ACC112 (cell line): ENCODE measurements at regions not wholly inside any gene's neighbourhood (a gene's known extent, or its start where the extent isn't known, plus 50 kb on each side); places are given as distances from the start of the nearest gene placed in this dataset.
"Not testable (repeated sequence)": the region's sequence is repeated elsewhere in the genome, so short reads cannot be mapped to it uniquely, and the experiment has no call there.

ENCODE experiments used
- H2AFZ ChIP-seq: fragments of 200-600 bp; sonication (generic); one replicate; pipeline ENCODE4 v1.6.0; 2017; ENCODE audit warnings: antibody characterized with exemption, low read length; ENCODE audit not compliant: unreplicated experiment
- H3K27ac ChIP-seq: fragments of 200-600 bp; sonication (generic); 2 replicates; pipeline ENCODE4 v1.5.1; 2014; ENCODE audit warnings: low read depth, mild to moderate bottlenecking, antibody characterized with exemption, low read length, moderate library complexity
- H3K27me3 ChIP-seq: fragments of 200-600 bp; sonication (generic); 2 replicates; pipeline ENCODE4 v1.6.1; 2014; ENCODE audit warnings: mild to moderate bottlenecking, antibody characterized with exemption, low read length, moderate library complexity, mixed read lengths; ENCODE audit not compliant: insufficient read depth
- H3K36me3 ChIP-seq: fragments of 200-600 bp; sonication (generic); 2 replicates; pipeline ENCODE4 v1.6.1; 2016; ENCODE audit warnings: mild to moderate bottlenecking, antibody characterized with exemption, low read length, moderate library complexity, mixed read lengths; ENCODE audit not compliant: insufficient read depth
- H3K4me1 ChIP-seq: fragments of 200-600 bp; sonication (generic); one replicate; pipeline ENCODE4 v1.6.1; 2016; ENCODE audit warnings: low read length, mixed read lengths; ENCODE audit not compliant: insufficient read depth, unreplicated experiment, control insufficient read depth
- H3K4me3 ChIP-seq: fragments of 200-600 bp; sonication (generic); 2 replicates; pipeline ENCODE4 v1.5.1; 2014; ENCODE audit warnings: mild to moderate bottlenecking, low read depth, low read length
- H3K79me2 ChIP-seq: fragments of 200-600 bp; sonication (generic); one replicate; pipeline ENCODE4 v1.6.0; 2016; ENCODE audit warnings: low read length; ENCODE audit not compliant: control insufficient read depth, unreplicated experiment, insufficient read depth

GRCh38 chr18:40168026-40168425 is 1787.0 kb upstream of the PIK3C3 start:
- Histone ChIP-seq H3K36me3 (no peaks in the 10 kb centered on the region), H3K27ac (no peak overlapping the region)

GRCh38 chr18:40163254-40163653 is 1791.8 kb upstream of the PIK3C3 start:
- Histone ChIP-seq H3K4me3 (no peak overlapping the region), H3K36me3 (no peaks in the 10 kb centered on the region), H3K27ac (no peak overlapping the region), H2AFZ (no peak overlapping the region), H3K27me3 (peaks cover 3% of the 10 kb centered on the region; the same call in 1 of the 2 replicates), H3K79me2 (no peaks in the 10 kb centered on the region), H3K4me1 (no peaks in the 10 kb centered on the region)

More at GRCh38 chr18:40168026-40168425, 1787.0 kb upstream of the PIK3C3 start:
- H3K27me3 ChIP-seq, result no peaks in the 10 kb centered on the region
- H3K4me1 ChIP-seq, result no peaks in the 10 kb centered on the region
- no peaks in the 10 kb centered on the region for H3K79me2 ChIP-seq
- H3K4me3 ChIP-seq, result no peak overlapping the region
- no peak overlapping the region for H2AFZ ChIP-seq

- Histone ChIP-seq H3K79me2 (no peaks in the 10 kb centered on the region), H3K4me1 (no peaks in the 10 kb centered on the region), H2AFZ (no peak overlapping the region), H3K27me3 (peaks cover 3% of the 10 kb centered on the region; the same call in 1 of the 2 replicates), H3K27ac (no peak overlapping the region), H3K4me3 (no peak overlapping the region), H3K36me3 (no peaks in the 10 kb centered on the region)
Measured at GRCh38 chr18:40160361-40160760, 1794.7 kb upstream of the PIK3C3 start.

GRCh38 chr18:40159141-40160017 is 1795.7 kb upstream of the PIK3C3 start:
- H3K27me3 ChIP-seq, result peaks cover 3% of the 10 kb centered on the region; the same call in 1 of the 2 replicates
- H3K4me1 ChIP-seq, result no peaks in the 10 kb centered on the region
- H3K79me2 ChIP-seq, result no peaks in the 10 kb centered on the region
- no peak overlapping the region for H3K27ac ChIP-seq
- no peak overlapping the region for H3K4me3 ChIP-seq
- H2AFZ ChIP-seq, result no peak overlapping the region
- H3K36me3 ChIP-seq, result no peaks in the 10 kb centered on the region

- Histone ChIP-seq H3K79me2 (no peaks in the 10 kb centered on the region), H3K4me1 (no peaks in the 10 kb centered on the region), H3K36me3 (no peaks in the 10 kb centered on the region), H3K27me3 (peaks cover 3% of the 10 kb centered on the region; the same call in 1 of the 2 replicates), H3K27ac (no peak overlapping the region), H3K4me3 (no peak overlapping the region), H2AFZ (no peak overlapping the region)
Measured at GRCh38 chr18:40157120-40157519, 1797.9 kb upstream of the PIK3C3 start.

GRCh38 chr18:40152859-40153258 is 1802.2 kb upstream of the PIK3C3 start:
- no peaks in the 10 kb centered on the region for H3K27me3 ChIP-seq
- H3K36me3 ChIP-seq, result no peaks in the 10 kb centered on the region
- no peaks in the 10 kb centered on the region for H3K4me1 ChIP-seq
- H3K79me2 ChIP-seq, result no peaks in the 10 kb centered on the region
- H2AFZ ChIP-seq, result no peak overlapping the region
- no peak overlapping the region for H3K4me3 ChIP-seq
- H3K27ac ChIP-seq, result no peak overlapping the region

GRCh38 chr18:40148960-40149359 is 1806.1 kb upstream of the PIK3C3 start:
- Histone ChIP-seq H3K4me1 (no peaks in the 10 kb centered on the region), H2AFZ (no peak overlapping the region), H3K36me3 (no peaks in the 10 kb centered on the region), H3K4me3 (no peak overlapping the region), H3K27me3 (peaks cover 6% of the 10 kb centered on the region; the same call in 1 of the 2 replicates), H3K27ac (no peak overlapping the region), H3K79me2 (no peaks in the 10 kb centered on the region)

- Histone ChIP-seq H2AFZ (no peak overlapping the region), H3K4me1 (no peaks in the 10 kb centered on the region), H3K27me3 (no peaks in the 10 kb centered on the region), H3K4me3 (no peak overlapping the region), H3K36me3 (no peaks in the 10 kb centered on the region), H3K79me2 (no peaks in the 10 kb centered on the region), H3K27ac (no peak overlapping the region)
Measured at GRCh38 chr18:40133253-40133652, 1821.8 kb upstream of the PIK3C3 start.

GRCh38 chr18:40132438-40132837 is 1822.6 kb upstream of the PIK3C3 start:
- H2AFZ ChIP-seq, H3K79me2 ChIP-seq, H3K36me3 ChIP-seq, H3K27me3 ChIP-seq, H3K4me3 ChIP-seq, H3K4me1 ChIP-seq, H3K27ac ChIP-seq: not testable (repeated sequence)

GRCh38 chr18:40124107-40124506 is 1830.9 kb upstream of the PIK3C3 start:
- no peaks in the 10 kb centered on the region for H3K4me1 ChIP-seq
- H3K36me3 ChIP-seq, result no peaks in the 10 kb centered on the region
- H3K27ac ChIP-seq, result no peak overlapping the region
- no peaks in the 10 kb centered on the region for H3K27me3 ChIP-seq
- H3K4me3 ChIP-seq, result no peak overlapping the region
- H2AFZ ChIP-seq, result no peak overlapping the region
- no peaks in the 10 kb centered on the region for H3K79me2 ChIP-seq

- H3K27ac ChIP-seq, result no peak overlapping the region
Measured at GRCh38 chr18:40120796-40121391, 1834.1 kb upstream of the PIK3C3 start.

More at GRCh38 chr18:40120796-40121391, 1834.1 kb upstream of the PIK3C3 start:
- Histone ChIP-seq H3K4me1 (no peaks in the 10 kb centered on the region), H3K79me2 (no peaks in the 10 kb centered on the region), H3K27me3 (no peaks in the 10 kb centered on the region), H2AFZ (no peak overlapping the region), H3K4me3 (no peak overlapping the region), H3K36me3 (no peaks in the 10 kb centered on the region)
